Parathyroid adenoma (tissue), 2 donors: ENCODE measurements at regions not wholly inside any gene's neighbourhood (a gene's known extent, or its start where the extent isn't known, plus 50 kb on each side); places are given as distances from the start of the nearest gene placed in this dataset.

Source experiments
- H2AFZ ChIP-seq: fragments of 300-600 bp; sonication (generic); one replicate; pipeline ENCODE4 v1.7.0; 2017; ENCODE audit warnings: antibody characterized with exemption, mild to moderate bottlenecking
- H3K27ac ChIP-seq: fragments of 300-600 bp; sonication (generic); one replicate; pipeline ENCODE4 v1.7.0; 2017
- H3K27me3 ChIP-seq: fragments of 300-600 bp; sonication (generic); one replicate; pipeline ENCODE4 v1.7.0; 2017; ENCODE audit warnings: low read length; ENCODE audit not compliant: control insufficient read depth, insufficient read depth
- H3K36me3 ChIP-seq: fragments of 300-600 bp; sonication (generic); one replicate; pipeline ENCODE4 v1.7.0; 2017; ENCODE audit warnings: low read length; ENCODE audit not compliant: control insufficient read depth, insufficient read depth
- H3K4me1 ChIP-seq: fragments of 300-600 bp; sonication (generic); one replicate; pipeline ENCODE4 v1.7.0; 2017; ENCODE audit warnings: control low read depth
- H3K4me2 ChIP-seq: fragments of 300-600 bp; sonication (generic); one replicate; pipeline ENCODE4 v1.7.0; 2017; ENCODE audit warnings: low read length
- H3K4me3 ChIP-seq: fragments of 300-600 bp; sonication (generic); one replicate; pipeline ENCODE4 v1.7.0; 2017; ENCODE audit warnings: low read depth, low read length
- H3K79me2 ChIP-seq: fragments of 300-600 bp; sonication (generic); one replicate; pipeline ENCODE4 v1.7.0; 2017; ENCODE audit warnings: control low read depth
- H3K9ac ChIP-seq: fragments of 300-600 bp; sonication (generic); one replicate; pipeline ENCODE4 v1.7.0; 2017; ENCODE audit warnings: mild to moderate bottlenecking
- H3K9me3 ChIP-seq: fragments of 300-600 bp; sonication (generic); one replicate; pipeline ENCODE4 v1.7.0; 2017; ENCODE audit warnings: low read length; ENCODE audit not compliant: control insufficient read depth
- TF ChIP-seq, protein P1 (sequence below): fragments of 300-600 bp; sonication (generic); IDR thresholded peaks from one replicate; pipeline ENCODE4 v1.7.0; 2017; ENCODE audit warnings: antibody characterized with exemption, mild to moderate bottlenecking
- donor health status: primary hyperparathyroidism.

DNA sequence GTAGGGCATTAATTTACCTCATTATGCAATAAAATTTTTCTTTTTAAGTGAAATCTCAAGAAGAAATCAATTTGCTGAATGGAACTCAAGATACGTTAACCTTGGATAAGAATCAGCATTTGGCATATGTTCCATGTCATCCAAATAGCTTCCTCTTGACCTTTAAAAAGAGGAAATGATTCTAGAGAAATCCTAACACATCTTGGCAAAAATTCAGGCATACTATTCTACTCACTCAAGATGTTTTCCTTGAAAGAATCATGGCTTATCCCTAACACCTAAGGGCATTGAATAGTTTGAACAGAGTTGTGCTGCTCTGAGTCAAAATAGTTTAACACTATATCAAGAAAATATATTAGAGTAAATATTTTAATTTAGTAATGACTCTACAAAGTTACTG is 678.0 kb downstream of the EPHA4 start:
- Histone ChIP-seq H3K4me2 (no peak overlapping the region), H3K27me3 (no peaks in the 10 kb centered on the region), H3K4me3 (no peak overlapping the region), H2AFZ (no peak overlapping the region), H3K9ac (no peak overlapping the region), H3K27ac (no peak overlapping the region), H3K9me3 (no peaks in the 10 kb centered on the region), H3K36me3 (no peaks in the 10 kb centered on the region), H3K79me2 (no peaks in the 10 kb centered on the region), H3K4me1 (no peaks in the 10 kb centered on the region)
- TF ChIP-seq, protein P1, sequence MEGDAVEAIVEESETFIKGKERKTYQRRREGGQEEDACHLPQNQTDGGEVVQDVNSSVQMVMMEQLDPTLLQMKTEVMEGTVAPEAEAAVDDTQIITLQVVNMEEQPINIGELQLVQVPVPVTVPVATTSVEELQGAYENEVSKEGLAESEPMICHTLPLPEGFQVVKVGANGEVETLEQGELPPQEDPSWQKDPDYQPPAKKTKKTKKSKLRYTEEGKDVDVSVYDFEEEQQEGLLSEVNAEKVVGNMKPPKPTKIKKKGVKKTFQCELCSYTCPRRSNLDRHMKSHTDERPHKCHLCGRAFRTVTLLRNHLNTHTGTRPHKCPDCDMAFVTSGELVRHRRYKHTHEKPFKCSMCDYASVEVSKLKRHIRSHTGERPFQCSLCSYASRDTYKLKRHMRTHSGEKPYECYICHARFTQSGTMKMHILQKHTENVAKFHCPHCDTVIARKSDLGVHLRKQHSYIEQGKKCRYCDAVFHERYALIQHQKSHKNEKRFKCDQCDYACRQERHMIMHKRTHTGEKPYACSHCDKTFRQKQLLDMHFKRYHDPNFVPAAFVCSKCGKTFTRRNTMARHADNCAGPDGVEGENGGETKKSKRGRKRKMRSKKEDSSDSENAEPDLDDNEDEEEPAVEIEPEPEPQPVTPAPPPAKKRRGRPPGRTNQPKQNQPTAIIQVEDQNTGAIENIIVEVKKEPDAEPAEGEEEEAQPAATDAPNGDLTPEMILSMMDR: no peak

DNA sequence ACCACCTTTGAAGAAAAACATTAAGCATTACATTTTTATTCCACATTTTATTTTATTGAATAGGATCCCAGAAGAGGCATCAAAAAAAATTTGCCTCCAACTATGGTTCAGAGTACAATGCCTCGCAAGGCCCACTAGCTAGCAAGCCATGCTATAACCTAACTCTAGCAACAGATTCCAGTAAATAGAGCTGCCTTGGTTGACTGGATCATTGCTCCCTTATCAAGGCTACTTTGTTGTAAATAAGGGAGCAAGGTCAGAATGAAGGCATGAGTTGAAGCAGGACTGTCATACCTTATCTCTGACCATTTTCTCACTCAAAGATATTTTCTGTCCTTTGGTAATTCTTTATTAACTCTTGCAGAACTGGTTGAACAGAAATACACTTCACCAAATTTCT is 672.6 kb downstream of the EPHA4 start:
- Histone ChIP-seq H3K27me3 (no peaks in the 10 kb centered on the region), H3K36me3 (no peaks in the 10 kb centered on the region), H2AFZ (no peak overlapping the region), H3K9ac (no peak overlapping the region), H3K4me1 (no peaks in the 10 kb centered on the region), H3K4me3 (no peak overlapping the region), H3K4me2 (no peak overlapping the region), H3K79me2 (no peaks in the 10 kb centered on the region), H3K9me3 (no peaks in the 10 kb centered on the region), H3K27ac (no peak overlapping the region)
- TF ChIP-seq, protein P1: no peak

DNA sequence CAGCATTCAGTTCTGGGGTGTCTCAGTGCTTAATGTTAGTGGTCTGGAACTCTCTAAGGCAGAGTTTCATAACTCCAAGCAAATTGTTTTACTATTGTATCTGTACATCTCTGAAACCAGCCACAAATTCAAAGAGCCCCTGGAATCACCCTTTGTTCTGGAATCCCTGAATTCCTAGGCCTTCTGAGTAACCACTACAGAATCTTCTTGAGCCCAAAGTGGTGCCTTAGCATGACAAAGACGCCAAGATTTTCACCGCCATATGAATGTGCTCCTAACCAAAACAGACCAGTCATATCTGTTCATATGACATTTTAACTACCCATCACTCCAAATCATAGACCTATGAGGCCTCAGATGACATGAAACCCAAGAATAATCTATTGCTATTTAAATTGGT is 668.1 kb downstream of the EPHA4 start:
- Histone ChIP-seq H3K27me3 (no peaks in the 10 kb centered on the region), H3K4me3 (no peak overlapping the region), H3K4me2 (no peak overlapping the region), H3K4me1 (no peaks in the 10 kb centered on the region), H3K36me3 (no peaks in the 10 kb centered on the region), H3K9me3 (no peaks in the 10 kb centered on the region), H3K27ac (no peak overlapping the region), H3K9ac (no peak overlapping the region), H2AFZ (no peak overlapping the region), H3K79me2 (no peaks in the 10 kb centered on the region)
- TF ChIP-seq, protein P1: no peak

DNA sequence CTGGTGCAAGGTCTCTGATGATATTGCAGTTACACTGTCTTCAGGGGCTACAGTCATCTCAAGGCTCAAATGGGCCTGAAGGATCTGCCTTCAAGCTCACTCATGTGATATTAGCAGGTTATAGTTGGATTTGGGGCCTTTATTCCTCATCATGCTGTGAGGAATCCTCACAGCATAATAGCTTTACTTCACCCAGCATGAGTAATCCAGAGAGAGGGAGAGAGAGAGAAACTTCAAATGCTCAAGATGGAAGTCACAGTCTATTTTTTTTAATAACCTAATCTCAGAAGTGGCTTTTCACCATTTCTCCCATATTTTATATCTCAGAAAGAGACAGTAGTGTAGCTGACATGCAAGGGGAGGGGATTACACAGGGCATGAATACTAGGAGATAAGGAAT is 658.7 kb downstream of the EPHA4 start:
- no peak overlapping the region for H3K9ac ChIP-seq
- no peaks in the 10 kb centered on the region for H3K9me3 ChIP-seq
- no peaks in the 10 kb centered on the region for H3K36me3 ChIP-seq
- no peaks in the 10 kb centered on the region for H3K79me2 ChIP-seq
- no peaks in the 10 kb centered on the region for H3K27me3 ChIP-seq
- no peak overlapping the region for H2AFZ ChIP-seq
- H3K4me2 ChIP-seq: no peak overlapping the region
- H3K27ac ChIP-seq: no peak overlapping the region
- H3K4me1 ChIP-seq: no peaks in the 10 kb centered on the region
- TF ChIP-seq, protein P1: no peak
- H3K4me3 ChIP-seq: no peak overlapping the region

DNA sequence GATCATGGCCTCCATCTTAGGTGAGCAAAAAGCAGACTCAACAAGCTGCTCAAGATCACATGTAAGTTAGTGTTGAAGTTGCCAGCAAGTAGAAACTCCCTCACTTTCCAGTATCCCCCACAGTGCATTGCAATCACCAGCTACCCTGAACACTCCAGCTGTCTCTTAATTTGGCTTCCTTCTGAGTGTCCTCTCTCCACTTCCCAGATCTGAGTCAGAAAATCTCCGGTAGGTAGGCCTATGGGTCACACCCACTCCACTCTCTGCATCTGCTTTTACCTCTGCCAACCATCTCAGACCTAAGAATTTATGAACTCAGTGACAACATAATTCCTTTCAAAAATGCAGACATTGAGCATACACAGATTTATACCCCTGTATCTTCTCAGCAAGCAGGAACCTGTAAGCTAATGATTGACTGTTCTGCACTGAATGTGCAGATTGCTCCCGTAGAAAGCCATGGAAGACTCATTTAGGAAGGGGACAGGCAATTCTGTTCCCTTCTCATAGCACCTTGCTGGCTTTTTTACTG is 656.9 kb downstream of the EPHA4 start:
- no peaks in the 10 kb centered on the region for H3K36me3 ChIP-seq
- TF ChIP-seq, protein P1: no peak
- H3K4me1 ChIP-seq: no peaks in the 10 kb centered on the region
- H3K4me2 ChIP-seq: no peak overlapping the region
- no peak overlapping the region for H3K27ac ChIP-seq
- no peak overlapping the region for H3K4me3 ChIP-seq
- H3K27me3 ChIP-seq: no peaks in the 10 kb centered on the region
- no peaks in the 10 kb centered on the region for H3K79me2 ChIP-seq
- no peak overlapping the region for H3K9ac ChIP-seq
- H3K9me3 ChIP-seq: no peaks in the 10 kb centered on the region
- no peak overlapping the region for H2AFZ ChIP-seq
